Gastrocnemius medialis (tissue), 4 donors: ENCODE measurements at regions not wholly inside any gene's neighbourhood (a gene's known extent, or its start where the extent isn't known, plus 50 kb on each side); places are given as distances from the start of the nearest gene placed in this dataset.

ENCODE experiments used
- CTCF ChIP-seq, 5 experiments: fragments of 450-650 bp in 3 of 5; fragments of 200-600 bp in 2 of 5; sonication (generic) in 2 of 5; IDR thresholded peaks in 4 of 5; conservative IDR thresholded peaks in 1 of 5; 1 replicate in 4 of 5; 2 replicates in 1 of 5; pipeline ENCODE4 v1.5.1; 2016 to 2019; ENCODE audit warnings: antibody characterized with exemption in 5 of 5, mild to moderate bottlenecking in 3 of 5, moderate library complexity in 3 of 5
- POLR2A ChIP-seq, 2 donors: fragments of 450-650 bp; IDR thresholded peaks; one replicate each; pipeline ENCODE4 v1.6.1; 2017; ENCODE audit warnings: antibody characterized with exemption in 2 of 2, mild to moderate bottlenecking in 2 of 2, moderate library complexity in 2 of 2

DNA sequence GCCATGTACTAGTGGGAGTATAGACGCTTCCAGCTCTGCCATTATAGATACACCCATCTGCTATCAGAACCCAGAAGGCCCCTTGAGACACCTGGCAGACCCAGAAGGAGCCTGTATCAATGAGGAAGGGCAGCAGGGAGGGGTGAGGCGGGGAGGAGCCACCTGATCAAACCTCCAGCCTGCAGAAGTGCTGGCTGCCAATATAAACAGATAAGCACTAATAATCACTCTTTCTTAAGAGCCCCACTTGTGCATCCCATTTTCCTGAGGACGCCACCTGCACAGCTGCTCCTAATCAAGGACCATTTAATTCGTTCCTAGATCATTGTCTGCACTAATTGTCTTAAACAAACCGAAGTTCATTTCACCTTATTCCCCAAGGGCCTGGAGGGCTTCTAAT is 75.0 kb upstream of the NEK6 start:
- no peak for TF ChIP-seq CTCF (IDR thresholded peaks at IDR 0.05 in 4 of 5, conservative IDR thresholded peaks at IDR 0.05 in 1 of 5)
- TF ChIP-seq POLR2A (IDR thresholded peaks at IDR 0.05): no peak
